ENCODE measurements at regions not wholly inside any gene's neighbourhood (a gene's known extent, or its start where the extent isn't known, plus 50 kb on each side); places are given as distances from the start of the nearest gene placed in this dataset.
"Not testable (repeated sequence)": the region's sequence is repeated elsewhere in the genome, so short reads cannot be mapped to it uniquely, and the experiment has no call there.

DNA sequence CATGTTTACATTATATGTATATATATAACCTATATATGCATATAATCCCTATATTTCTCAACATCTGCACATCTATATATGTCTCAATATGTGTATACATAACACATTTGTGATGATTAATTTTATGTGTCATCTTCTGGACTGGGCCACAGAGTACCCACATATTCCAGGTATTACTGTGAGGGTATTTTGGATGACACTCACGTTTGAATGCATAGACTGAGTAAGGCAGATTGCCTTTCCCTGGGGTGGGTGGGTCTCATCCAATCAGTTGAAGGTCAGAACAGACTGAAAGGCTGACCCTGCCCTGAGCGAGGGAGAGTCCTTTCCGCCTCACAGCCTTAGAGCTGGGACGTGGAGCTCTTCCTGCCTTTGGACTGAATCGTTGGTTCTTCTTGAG, 295.2 kb upstream of the PFKP start:
- Mint-ChIP-seq H3K4me1 (no peaks in the 10 kb centered on the region), H3K36me3 (no peaks in the 10 kb centered on the region), H3K9me3 (peaks cover 4% of the 10 kb centered on the region), H3K4me3 (no peak overlapping the region), H3K27ac (no peak overlapping the region)
- DNase-seq (ENCODE audit: low spot score in 2 of 2): no peak
- ATAC-seq: peak; percentile 77

DNA sequence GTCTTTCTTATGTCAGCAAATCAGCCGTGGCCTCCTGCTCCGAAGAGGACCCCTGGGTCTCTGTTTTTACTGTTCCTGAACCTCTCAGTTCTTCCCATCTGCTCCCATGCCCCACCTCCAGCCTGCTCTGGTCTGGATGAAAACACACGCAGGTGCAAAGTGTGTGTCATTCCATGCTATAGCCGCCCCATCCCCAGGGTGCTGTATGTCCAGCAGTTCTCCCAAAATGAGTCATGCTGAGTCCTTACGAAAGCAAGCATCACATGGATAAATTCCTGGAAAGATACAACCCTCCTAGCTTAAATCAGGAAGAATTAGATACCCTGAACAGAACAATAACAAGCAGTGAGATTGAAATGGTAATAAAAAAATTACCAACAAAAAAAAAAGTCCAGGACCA, 300.1 kb upstream of the PFKP start:
- not testable (repeated sequence) for H3K4me1 Mint-ChIP-seq; ATAC-seq; H3K4me3 Mint-ChIP-seq; H3K9me3 Mint-ChIP-seq; H3K27ac Mint-ChIP-seq; H3K36me3 Mint-ChIP-seq; DNase-seq (ENCODE audit: low spot score in 2 of 2)

GRCh38 chr10:2761971-2762370, 305.4 kb upstream of the PFKP start:
- no peaks in the 10 kb centered on the region for H3K36me3 Mint-ChIP-seq

GRCh38 chr10:2761311-2761710, 306.0 kb upstream of the PFKP start:
- Mint-ChIP-seq H3K4me3 (no peak overlapping the region), H3K36me3 (no peaks in the 10 kb centered on the region), H3K27ac (no peak overlapping the region), H3K9me3 (peaks cover 6% of the 10 kb centered on the region), H3K4me1 (no peaks in the 10 kb centered on the region)
- no peak for ATAC-seq
- no peak for DNase-seq (ENCODE audit: low spot score in 2 of 2)

More at GRCh38 chr10:2761971-2762370, 305.4 kb upstream of the PFKP start:
- no peak overlapping the region for H3K4me3 Mint-ChIP-seq
- peaks cover 7% of the 10 kb centered on the region for H3K9me3 Mint-ChIP-seq
- ATAC-seq (no peak), DNase-seq (ENCODE audit: low spot score in 2 of 2) (no peak)
- H3K4me1 Mint-ChIP-seq: no peaks in the 10 kb centered on the region
- no peak overlapping the region for H3K27ac Mint-ChIP-seq

DNA sequence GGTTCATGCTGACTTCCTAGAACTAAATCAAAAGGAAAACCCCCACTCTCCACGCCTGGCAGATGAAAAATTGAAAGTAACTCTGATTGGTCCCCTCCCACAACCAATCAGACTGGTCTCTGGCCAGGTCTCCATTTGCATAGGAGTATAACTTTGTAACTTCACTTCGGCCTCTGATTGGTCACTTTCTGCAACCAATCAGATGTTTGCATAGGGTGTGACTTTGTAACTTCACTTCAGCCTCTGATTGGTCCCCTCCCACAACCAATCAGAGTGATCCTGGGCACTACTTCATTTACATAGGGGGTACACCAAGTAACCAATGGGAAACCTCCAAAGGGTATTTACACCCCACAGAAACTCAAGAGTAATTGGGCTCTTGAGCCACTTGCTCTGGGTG, 306.6 kb upstream of the PFKP start:
- no peaks in the 10 kb centered on the region for H3K36me3 Mint-ChIP-seq
- no peak for ATAC-seq
- H3K4me1 Mint-ChIP-seq: no peaks in the 10 kb centered on the region
- peaks cover 6% of the 10 kb centered on the region for H3K9me3 Mint-ChIP-seq
- H3K27ac Mint-ChIP-seq: no peak overlapping the region
- H3K4me3 Mint-ChIP-seq: no peak overlapping the region
- DNase-seq (ENCODE audit: low spot score in 2 of 2): no peak

GRCh38 chr10:2759233-2759632, 308.1 kb upstream of the PFKP start:
- H3K9me3 Mint-ChIP-seq: peaks cover 6% of the 10 kb centered on the region
- DNase-seq (ENCODE audit: low spot score in 2 of 2) (no peak), ATAC-seq (no peak)
- no peaks in the 10 kb centered on the region for H3K4me1 Mint-ChIP-seq
- H3K4me3 Mint-ChIP-seq: no peak overlapping the region
- H3K36me3 Mint-ChIP-seq: no peaks in the 10 kb centered on the region
- H3K27ac Mint-ChIP-seq: no peak overlapping the region

- no peak for ATAC-seq
- no peak for DNase-seq (ENCODE audit: low spot score in 2 of 2)
- Mint-ChIP-seq H3K27ac (no peak overlapping the region), H3K4me1 (no peaks in the 10 kb centered on the region), H3K36me3 (no peaks in the 10 kb centered on the region), H3K4me3 (no peak overlapping the region), H3K9me3 (peaks cover 4% of the 10 kb centered on the region)
Measured at GRCh38 chr10:2754943-2755342, 312.4 kb upstream of the PFKP start.

DNA sequence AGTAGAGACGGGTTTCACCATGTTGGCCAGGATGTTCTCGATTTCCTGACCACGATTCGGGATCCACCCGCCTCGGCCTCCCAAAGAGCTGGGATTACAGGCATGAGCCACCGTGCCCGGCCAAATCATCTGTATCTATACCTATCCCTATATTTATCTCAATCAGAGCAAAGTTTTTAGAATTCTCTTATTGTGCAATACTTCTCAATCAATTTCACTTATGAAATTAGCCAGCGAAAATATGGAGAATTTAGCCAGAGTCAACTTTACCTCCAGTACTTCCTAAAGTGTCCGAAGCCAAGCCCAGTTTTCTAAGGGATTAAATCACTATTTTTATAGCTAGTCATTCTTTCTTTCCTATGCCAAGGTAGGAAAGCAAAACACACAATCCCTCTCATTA, 319.1 kb upstream of the PFKP start:
- H3K4me1 Mint-ChIP-seq: no peaks in the 10 kb centered on the region

DNA sequence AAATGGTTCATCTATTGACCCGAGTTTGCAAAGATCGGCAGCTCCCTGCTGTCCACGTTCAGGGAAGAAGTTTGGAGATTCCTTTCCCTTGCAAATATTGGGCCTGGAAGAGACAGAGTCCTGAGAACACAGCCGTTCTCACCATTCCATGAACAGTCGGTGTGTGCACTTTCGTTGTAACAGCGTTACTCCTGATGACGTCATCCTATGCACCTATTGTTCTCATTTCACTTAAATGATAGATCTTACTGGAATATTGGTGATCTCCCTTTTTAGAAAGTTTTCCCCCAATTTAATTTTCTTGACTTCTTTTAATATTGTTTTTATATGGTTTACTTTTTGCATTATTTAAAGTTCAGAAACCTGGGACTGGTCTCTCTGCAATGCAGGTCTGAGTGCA, 320.7 kb upstream of the PFKP start:
- Mint-ChIP-seq H3K9me3 (no peaks in the 10 kb centered on the region), H3K27ac (no peak overlapping the region), H3K36me3 (no peaks in the 10 kb centered on the region), H3K4me1 (no peaks in the 10 kb centered on the region), H3K4me3 (no peak overlapping the region)
- DNase-seq (ENCODE audit: low spot score in 2 of 2) (no peak), ATAC-seq (no peak)

More for the DNA sequence above, 319.1 kb upstream of the PFKP start:
- no peak overlapping the region for H3K4me3 Mint-ChIP-seq
- no peak overlapping the region for H3K27ac Mint-ChIP-seq
- no peaks in the 10 kb centered on the region for H3K36me3 Mint-ChIP-seq
- ATAC-seq: no peak
- no peaks in the 10 kb centered on the region for H3K9me3 Mint-ChIP-seq
- DNase-seq (ENCODE audit: low spot score in 2 of 2): no peak

- ATAC-seq (no peak), DNase-seq (ENCODE audit: low spot score in 2 of 2) (no peak)
- no peaks in the 10 kb centered on the region for H3K4me1 Mint-ChIP-seq
- H3K4me3 Mint-ChIP-seq: no peak overlapping the region
- H3K36me3 Mint-ChIP-seq: no peaks in the 10 kb centered on the region
- no peak overlapping the region for H3K27ac Mint-ChIP-seq
- no peaks in the 10 kb centered on the region for H3K9me3 Mint-ChIP-seq
Measured at GRCh38 chr10:2745666-2746065, 321.7 kb upstream of the PFKP start.

- H3K27ac Mint-ChIP-seq: no peak overlapping the region
Measured at GRCh38 chr10:2744547-2745200, 322.7 kb upstream of the PFKP start.

DNA sequence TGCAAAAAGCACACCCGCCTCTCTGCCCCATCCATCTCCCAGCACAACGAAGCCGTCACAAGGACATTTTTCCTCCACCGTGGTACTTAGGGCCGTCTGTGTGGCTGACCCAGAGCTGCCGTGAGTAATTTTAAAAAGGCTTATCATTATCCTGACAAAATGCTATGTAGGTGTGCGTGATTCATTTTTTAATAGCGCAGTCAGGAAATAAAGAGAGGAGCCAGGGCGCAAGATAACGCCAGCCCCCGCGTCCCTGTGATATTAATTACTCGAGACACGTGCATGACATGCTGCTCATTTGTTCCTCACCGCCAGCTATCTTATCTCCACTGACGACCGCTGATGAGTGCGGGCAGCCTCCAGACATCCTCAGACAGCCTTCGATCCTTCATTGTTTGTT, 332.7 kb upstream of the PFKP start:
- H3K9me3 Mint-ChIP-seq: peaks cover 7% of the 10 kb centered on the region

More at GRCh38 chr10:2744547-2745200, 322.7 kb upstream of the PFKP start:
- no peaks in the 10 kb centered on the region for H3K36me3 Mint-ChIP-seq
- H3K4me3 Mint-ChIP-seq: no peak overlapping the region
- ATAC-seq: no peak
- no peak for DNase-seq (ENCODE audit: low spot score in 2 of 2)
- no peaks in the 10 kb centered on the region for H3K4me1 Mint-ChIP-seq
- no peaks in the 10 kb centered on the region for H3K9me3 Mint-ChIP-seq

GRCh38 chr10:2733278-2733963, 333.9 kb upstream of the PFKP start:
- no peaks in the 10 kb centered on the region for H3K36me3 Mint-ChIP-seq
- ATAC-seq (no peak), DNase-seq (ENCODE audit: low spot score in 2 of 2) (no peak)
- H3K4me3 Mint-ChIP-seq: no peak overlapping the region
- H3K9me3 Mint-ChIP-seq: peaks cover 7% of the 10 kb centered on the region
- H3K4me1 Mint-ChIP-seq: no peaks in the 10 kb centered on the region
- no peak overlapping the region for H3K27ac Mint-ChIP-seq

More for the DNA sequence above, 332.7 kb upstream of the PFKP start:
- H3K4me1 Mint-ChIP-seq: no peaks in the 10 kb centered on the region
- ATAC-seq (no peak), DNase-seq (ENCODE audit: low spot score in 2 of 2) (no peak)
- H3K4me3 Mint-ChIP-seq: no peak overlapping the region
- H3K36me3 Mint-ChIP-seq: no peaks in the 10 kb centered on the region
- H3K27ac Mint-ChIP-seq: no peak overlapping the region

GRCh38 chr10:2731940-2732339, 335.4 kb upstream of the PFKP start:
- Mint-ChIP-seq H3K27ac (no peak overlapping the region), H3K4me3 (no peak overlapping the region), H3K4me1 (no peaks in the 10 kb centered on the region), H3K36me3 (no peaks in the 10 kb centered on the region), H3K9me3 (peaks cover 7% of the 10 kb centered on the region)
- ATAC-seq (no peak), DNase-seq (ENCODE audit: low spot score in 2 of 2) (no peak)

DNA sequence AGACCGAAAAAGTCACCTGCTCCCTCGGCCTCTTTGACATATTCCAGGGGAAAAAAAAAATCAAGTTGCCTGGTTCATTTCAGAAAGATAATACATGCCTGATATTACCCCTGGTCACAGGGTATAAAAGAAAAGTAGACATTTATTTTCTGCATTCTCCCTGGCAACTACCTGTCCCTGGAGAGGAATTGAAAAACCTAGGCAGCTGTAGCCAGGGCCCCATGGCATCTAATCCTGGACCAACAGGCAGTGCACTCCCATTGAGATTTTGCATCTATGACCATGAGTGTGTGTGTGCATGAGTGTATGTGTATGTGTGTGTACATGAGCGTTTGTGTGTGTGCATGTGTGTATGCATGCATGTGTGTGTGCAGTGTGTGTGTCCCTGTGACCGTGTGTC, 338.2 kb upstream of the PFKP start:
- ATAC-seq (no peak), DNase-seq (ENCODE audit: low spot score in 2 of 2) (no peak)
- H3K27ac Mint-ChIP-seq: no peak overlapping the region
- no peaks in the 10 kb centered on the region for H3K4me1 Mint-ChIP-seq
- no peaks in the 10 kb centered on the region for H3K36me3 Mint-ChIP-seq
- H3K9me3 Mint-ChIP-seq: peaks cover 5% of the 10 kb centered on the region
- H3K4me3 Mint-ChIP-seq: no peak overlapping the region

- ATAC-seq (no peak), DNase-seq (ENCODE audit: low spot score in 2 of 2) (no peak)
- Mint-ChIP-seq H3K9me3 (peaks cover 5% of the 10 kb centered on the region), H3K36me3 (no peaks in the 10 kb centered on the region), H3K4me1 (no peaks in the 10 kb centered on the region), H3K4me3 (no peak overlapping the region), H3K27ac (no peak overlapping the region)
Measured at GRCh38 chr10:2728087-2728486, 339.3 kb upstream of the PFKP start.

Measured in stimulated activated effector memory CD8-positive, alpha-beta T cell treated with anti-CD3 and anti-CD28 coated beads, Interleukin-12 subunit alpha, Interleukin-12 subunit beta, amount 100 ng/mL, for 72 hours (primary cell).